Omental fat pad (tissue), 3 donors: ENCODE measurements at regions not wholly inside any gene's neighbourhood (a gene's known extent, or its start where the extent isn't known, plus 50 kb on each side); places are given as distances from the start of the nearest gene placed in this dataset.

Source experiments
- ATAC-seq: fragments of 150-250 bp; one replicate; pipeline ENCODE4 v1.9.1; 2016; ENCODE audit warnings: mild to moderate bottlenecking, moderate library complexity; ENCODE audit not compliant: low FRiP score
- DNase-seq: peaks from one replicate; pipeline ENCODE4 v3.0.0-alpha.2; 2019; ENCODE audit warnings: low spot score
- CTCF ChIP-seq, 3 donors: fragments of 450-650 bp; IDR thresholded peaks; one replicate each; pipeline ENCODE4 v1.5.1; 2016 to 2017; ENCODE audit warnings: antibody characterized with exemption in 3 of 3, mild to moderate bottlenecking in 3 of 3, moderate library complexity in 2 of 3

GRCh38 chr7:114021135-114021534 lies 102.3 kb upstream of the PPP1R3A start:
- ATAC-seq (no peak), DNase-seq (no peak)
- TF ChIP-seq CTCF (IDR thresholded peaks at IDR 0.05): no peak

DNA sequence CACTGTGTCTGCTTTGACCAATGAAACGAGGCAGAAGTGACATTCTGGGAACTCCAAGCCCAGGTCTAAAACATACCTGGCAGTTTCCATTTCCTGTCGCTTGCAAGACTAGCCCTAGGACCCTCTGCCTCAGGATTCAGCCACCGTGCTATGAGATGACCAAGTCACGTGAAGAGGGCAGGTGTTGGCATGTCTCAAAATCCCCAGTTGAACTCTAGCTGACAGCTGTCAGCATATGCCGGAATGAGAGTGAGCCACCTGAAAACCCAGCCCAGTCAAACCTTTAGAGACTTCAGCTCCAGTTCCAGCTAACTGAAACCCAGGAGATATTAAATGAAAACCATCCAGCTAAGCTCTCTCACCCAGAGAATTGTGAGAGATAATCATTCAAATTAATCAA lies 89.9 kb upstream of the PPP1R3A start:
- no peak for DNase-seq
- no peak for TF ChIP-seq CTCF (IDR thresholded peaks at IDR 0.05)
- no peak for ATAC-seq

GRCh38 chr7:114007386-114007785 lies 88.6 kb upstream of the PPP1R3A start:
- ATAC-seq (no peak), DNase-seq (no peak)
- TF ChIP-seq CTCF (IDR thresholded peaks at IDR 0.05): no peak

- TF ChIP-seq CTCF (IDR thresholded peaks at IDR 0.05): no peak
- ATAC-seq (no peak), DNase-seq (no peak)
These were observed 80.1 kb upstream of the PPP1R3A start for GRCh38 chr7:113998934-113999333.

GRCh38 chr7:113996405-113996804 lies 77.6 kb upstream of the PPP1R3A start:
- ATAC-seq (no peak), DNase-seq (no peak)
- no peak for TF ChIP-seq CTCF (IDR thresholded peaks at IDR 0.05)

- ATAC-seq (no peak), DNase-seq (no peak)
- TF ChIP-seq CTCF (IDR thresholded peaks at IDR 0.05): no peak
These were observed 67.4 kb upstream of the PPP1R3A start for GRCh38 chr7:113986216-113986615.

- no peak for DNase-seq
- TF ChIP-seq CTCF (IDR thresholded peaks at IDR 0.05): no peak
- no peak for ATAC-seq
These were observed 57.7 kb upstream of the PPP1R3A start for GRCh38 chr7:113976508-113976907.
